ENCODE measurements at regions not wholly inside any gene's neighbourhood (a gene's known extent, or its start where the extent isn't known, plus 50 kb on each side); places are given as distances from the start of the nearest gene placed in this dataset.

DNA sequence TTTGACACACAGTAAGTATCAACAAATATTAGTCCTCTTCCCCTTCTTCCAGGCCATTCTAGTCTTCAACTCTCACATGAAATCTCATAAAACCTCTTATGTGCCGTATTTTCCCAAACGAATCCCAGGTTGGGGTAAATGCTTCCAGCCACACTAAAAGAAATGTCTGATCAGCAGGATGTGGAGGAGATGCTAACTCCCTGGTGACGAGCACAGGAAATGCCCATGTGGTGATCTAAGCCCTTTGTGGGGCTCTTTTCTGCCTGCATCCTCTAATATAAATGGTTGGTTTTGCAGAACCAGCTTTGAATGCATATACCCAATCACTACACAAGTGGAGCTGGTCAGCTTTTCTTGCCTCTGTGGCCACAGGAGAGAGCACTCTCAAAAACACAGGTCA, 498.2 kb upstream of the ERCC4 start:
- Histone ChIP-seq H3K27ac (no peak overlapping the region), H3K36me3 (no peaks in the 10 kb centered on the region), H3K4me3 (no peak overlapping the region), H3K9me3 (peaks cover 0 to 6% of the 10 kb centered on the region in 2 donors), H3K4me1 (no peaks in the 10 kb centered on the region), H3K27me3 (no peaks in the 10 kb centered on the region)
- TF ChIP-seq, protein P1, sequence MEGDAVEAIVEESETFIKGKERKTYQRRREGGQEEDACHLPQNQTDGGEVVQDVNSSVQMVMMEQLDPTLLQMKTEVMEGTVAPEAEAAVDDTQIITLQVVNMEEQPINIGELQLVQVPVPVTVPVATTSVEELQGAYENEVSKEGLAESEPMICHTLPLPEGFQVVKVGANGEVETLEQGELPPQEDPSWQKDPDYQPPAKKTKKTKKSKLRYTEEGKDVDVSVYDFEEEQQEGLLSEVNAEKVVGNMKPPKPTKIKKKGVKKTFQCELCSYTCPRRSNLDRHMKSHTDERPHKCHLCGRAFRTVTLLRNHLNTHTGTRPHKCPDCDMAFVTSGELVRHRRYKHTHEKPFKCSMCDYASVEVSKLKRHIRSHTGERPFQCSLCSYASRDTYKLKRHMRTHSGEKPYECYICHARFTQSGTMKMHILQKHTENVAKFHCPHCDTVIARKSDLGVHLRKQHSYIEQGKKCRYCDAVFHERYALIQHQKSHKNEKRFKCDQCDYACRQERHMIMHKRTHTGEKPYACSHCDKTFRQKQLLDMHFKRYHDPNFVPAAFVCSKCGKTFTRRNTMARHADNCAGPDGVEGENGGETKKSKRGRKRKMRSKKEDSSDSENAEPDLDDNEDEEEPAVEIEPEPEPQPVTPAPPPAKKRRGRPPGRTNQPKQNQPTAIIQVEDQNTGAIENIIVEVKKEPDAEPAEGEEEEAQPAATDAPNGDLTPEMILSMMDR (IDR thresholded peaks at IDR 0.05) = no peak
- DNase-seq (ENCODE audit: low spot score) = no peak

DNA sequence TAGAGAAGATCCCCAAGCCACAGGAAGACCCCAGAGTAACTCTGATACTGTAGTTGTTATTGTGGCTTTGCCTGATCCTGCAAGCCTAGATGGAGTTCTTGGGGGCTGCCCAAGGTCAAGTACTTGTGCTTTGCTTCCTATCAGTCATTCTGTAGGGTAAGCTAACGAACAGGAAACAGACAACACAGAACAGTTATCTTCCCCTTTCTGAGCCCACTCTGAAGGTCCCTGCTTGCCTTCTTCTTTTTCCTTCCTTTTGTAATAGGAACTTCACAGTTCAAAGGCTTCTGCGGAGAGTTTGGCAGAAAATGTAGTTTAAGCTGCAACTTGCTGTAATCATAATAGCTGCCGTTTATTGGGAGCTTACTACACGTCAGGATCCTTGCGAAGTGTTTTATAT, 494.1 kb upstream of the ERCC4 start:
- no peaks in the 10 kb centered on the region for H3K27me3 ChIP-seq
- peaks cover 0 to 6% of the 10 kb centered on the region in 2 donors for H3K9me3 ChIP-seq
- H3K4me1 ChIP-seq = no peaks in the 10 kb centered on the region
- H3K4me3 ChIP-seq = no peak overlapping the region
- H3K36me3 ChIP-seq = no peaks in the 10 kb centered on the region
- no peak for DNase-seq (ENCODE audit: low spot score)
- TF ChIP-seq, protein P1 (IDR thresholded peaks at IDR 0.05) = no peak
- H3K27ac ChIP-seq = no peak overlapping the region

DNA sequence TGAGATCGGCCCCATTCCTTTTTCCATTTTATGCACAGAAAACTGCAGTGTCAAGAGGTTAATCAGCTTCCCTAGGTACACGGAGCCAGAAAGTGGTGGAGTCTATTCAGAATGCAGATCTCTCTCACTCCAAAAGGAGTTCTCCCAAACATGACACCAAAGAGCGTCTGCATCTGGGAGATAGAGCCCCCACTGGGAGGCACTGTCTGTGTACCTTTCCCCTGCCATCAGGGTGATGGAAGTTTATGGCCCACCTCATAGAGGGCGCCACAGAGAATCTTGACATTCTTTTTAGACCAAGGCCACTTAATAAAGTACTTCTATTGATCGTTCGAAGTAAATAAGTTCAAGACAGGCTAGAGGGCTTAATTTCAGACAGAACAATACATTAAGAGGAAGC, 493.7 kb upstream of the ERCC4 start:
- H3K27me3 ChIP-seq = no peaks in the 10 kb centered on the region
- no peak for DNase-seq (ENCODE audit: low spot score)
- TF ChIP-seq, protein P1 (IDR thresholded peaks at IDR 0.05) = no peak
- peaks cover 0 to 6% of the 10 kb centered on the region in 2 donors for H3K9me3 ChIP-seq
- H3K4me1 ChIP-seq = no peaks in the 10 kb centered on the region
- no peak overlapping the region for H3K4me3 ChIP-seq
- no peaks in the 10 kb centered on the region for H3K36me3 ChIP-seq
- no peak overlapping the region for H3K27ac ChIP-seq

DNA sequence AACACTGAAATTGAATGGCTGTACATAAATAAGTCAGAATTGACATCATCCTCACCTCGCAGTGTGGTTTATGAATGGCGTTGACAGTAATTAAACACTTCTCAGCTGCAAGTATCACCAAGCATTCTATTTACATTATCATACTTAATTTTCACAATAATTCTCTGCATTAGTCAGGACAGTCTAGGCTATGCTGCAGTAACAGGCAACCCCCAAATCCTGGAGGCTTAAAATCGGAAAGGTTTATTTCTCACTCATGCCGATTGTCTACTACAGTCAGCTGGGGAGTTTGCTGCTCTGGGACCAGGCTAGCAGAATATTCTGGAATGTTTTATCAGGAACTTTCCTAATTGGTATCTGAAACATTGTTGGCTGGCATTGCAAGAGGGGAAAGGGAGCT, 493.2 kb upstream of the ERCC4 start:
- no peaks in the 10 kb centered on the region for H3K36me3 ChIP-seq
- no peaks in the 10 kb centered on the region for H3K27me3 ChIP-seq
- no peaks in the 10 kb centered on the region for H3K4me1 ChIP-seq
- TF ChIP-seq, protein P1 (IDR thresholded peaks at IDR 0.05) = no peak
- H3K27ac ChIP-seq = no peak overlapping the region
- DNase-seq (ENCODE audit: low spot score) = no peak
- peaks cover 0 to 6% of the 10 kb centered on the region in 2 donors for H3K9me3 ChIP-seq
- no peak overlapping the region for H3K4me3 ChIP-seq

DNA sequence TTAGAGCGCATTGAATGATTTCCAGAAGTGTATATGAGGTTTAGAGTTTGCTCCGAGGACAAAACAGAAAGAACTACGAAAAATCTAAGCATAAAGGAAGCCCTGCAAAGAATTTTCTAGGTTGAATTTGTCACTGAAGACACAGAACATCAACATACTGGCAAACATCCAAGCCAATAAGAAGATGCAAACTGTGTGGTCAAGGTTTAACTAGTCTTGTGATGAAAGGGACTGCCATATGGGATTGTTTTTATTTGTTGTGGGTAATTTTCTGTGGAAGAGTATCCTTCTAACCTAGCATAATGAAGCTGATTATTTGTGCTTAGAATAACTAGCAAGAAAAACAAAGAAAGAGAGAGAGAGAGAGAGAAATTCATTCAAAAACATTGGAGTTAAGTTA, 492.0 kb upstream of the ERCC4 start:
- Histone ChIP-seq H3K36me3 (no peaks in the 10 kb centered on the region), H3K9me3 (peaks cover 0 to 6% of the 10 kb centered on the region in 2 donors), H3K27ac (no peak overlapping the region), H3K4me1 (no peaks in the 10 kb centered on the region), H3K27me3 (no peaks in the 10 kb centered on the region), H3K4me3 (no peak overlapping the region)
- TF ChIP-seq, protein P1 (IDR thresholded peaks at IDR 0.05) = no peak
- no peak for DNase-seq (ENCODE audit: low spot score)

DNA sequence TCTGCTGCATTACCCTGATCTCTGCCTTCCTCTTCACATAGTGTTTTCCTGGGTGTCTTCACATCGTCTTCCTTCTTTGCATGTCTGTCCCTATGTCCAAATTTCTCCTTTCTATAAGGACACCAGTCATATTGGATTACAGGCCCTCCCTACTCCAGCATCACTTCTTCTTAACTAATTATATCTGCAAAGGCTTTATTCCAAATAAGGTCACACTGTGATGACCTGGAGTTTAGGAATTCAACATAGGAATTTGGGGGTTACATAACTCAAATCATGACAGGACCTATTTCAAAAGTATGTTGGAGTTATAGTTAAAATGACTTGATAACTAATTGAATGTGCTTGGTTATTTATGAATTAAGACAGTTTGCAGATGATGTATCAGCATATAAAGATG, 490.5 kb upstream of the ERCC4 start:
- Histone ChIP-seq H3K9me3 (peaks cover 0 to 6% of the 10 kb centered on the region in 2 donors), H3K4me1 (no peaks in the 10 kb centered on the region), H3K4me3 (no peak overlapping the region), H3K27me3 (no peaks in the 10 kb centered on the region), H3K36me3 (no peaks in the 10 kb centered on the region), H3K27ac (no peak overlapping the region)
- no peak for DNase-seq (ENCODE audit: low spot score)
- TF ChIP-seq, protein P1 (IDR thresholded peaks at IDR 0.05) = no peak

Measured in right atrium auricular region (tissue), 2 donors.